ENCODE measurements at regions not wholly inside any gene's neighbourhood (a gene's known extent, or its start where the extent isn't known, plus 50 kb on each side); places are given as distances from the start of the nearest gene placed in this dataset.
"Not testable (repeated sequence)": the region's sequence is repeated elsewhere in the genome, so short reads cannot be mapped to it uniquely, and the experiment has no call there.

- Histone ChIP-seq H3K4me3 (no peak overlapping the region), H3K27ac (no peak overlapping the region)
- DNase-seq (ENCODE audit: low spot score), result no peak
- TF ChIP-seq CTCF (IDR thresholded peaks at IDR 0.05), result no peak
Measured at GRCh38 chr3:8156831-8157230, 344.8 kb upstream of the LMCD1 start.

GRCh38 chr3:8157640-8158039 is 344.0 kb upstream of the LMCD1 start:
- Histone ChIP-seq H3K27ac (no peak overlapping the region), H3K4me3 (no peak overlapping the region)
- no peak for DNase-seq (ENCODE audit: low spot score)
- TF ChIP-seq CTCF (IDR thresholded peaks at IDR 0.05), result no peak

- TF ChIP-seq CTCF (IDR thresholded peaks at IDR 0.05), result no peak
- Histone ChIP-seq H3K4me3 (no peak overlapping the region), H3K27ac (no peak overlapping the region)
- DNase-seq (ENCODE audit: low spot score), result no peak
Measured at GRCh38 chr3:8164145-8164544, 337.5 kb upstream of the LMCD1 start.

- no peak overlapping the region for H3K4me3 ChIP-seq
- no peak for TF ChIP-seq CTCF (IDR thresholded peaks at IDR 0.05)
Measured at GRCh38 chr3:8166014-8166413, 335.6 kb upstream of the LMCD1 start.

GRCh38 chr3:8170971-8171508 is 330.6 kb upstream of the LMCD1 start:
- no peak for TF ChIP-seq CTCF (IDR thresholded peaks at IDR 0.05)
- Histone ChIP-seq H3K4me3 (no peak overlapping the region), H3K27ac (no peak overlapping the region)
- no peak for DNase-seq (ENCODE audit: low spot score)

More at GRCh38 chr3:8166014-8166413, 335.6 kb upstream of the LMCD1 start:
- DNase-seq (ENCODE audit: low spot score), result no peak
- H3K27ac ChIP-seq, result no peak overlapping the region

- no peak overlapping the region for H3K4me3 ChIP-seq
- H3K27ac ChIP-seq, result no peak overlapping the region
- no peak for DNase-seq (ENCODE audit: low spot score)
- no peak for TF ChIP-seq CTCF (IDR thresholded peaks at IDR 0.05)
Measured at GRCh38 chr3:8173892-8174291, 327.7 kb upstream of the LMCD1 start.

GRCh38 chr3:8176759-8177483 is 324.7 kb upstream of the LMCD1 start:
- H3K4me3 ChIP-seq; DNase-seq (ENCODE audit: low spot score); H3K27ac ChIP-seq: not testable (repeated sequence)

- not testable (repeated sequence) for H3K4me3 ChIP-seq; DNase-seq (ENCODE audit: low spot score)
Measured at GRCh38 chr3:8178516-8178915, 323.1 kb upstream of the LMCD1 start.

More at GRCh38 chr3:8178516-8178915, 323.1 kb upstream of the LMCD1 start:
- H3K27ac ChIP-seq, result not testable (repeated sequence)
